ENCODE measurements at regions not wholly inside any gene's neighbourhood (a gene's known extent, or its start where the extent isn't known, plus 50 kb on each side); places are given as distances from the start of the nearest gene placed in this dataset.

DNA sequence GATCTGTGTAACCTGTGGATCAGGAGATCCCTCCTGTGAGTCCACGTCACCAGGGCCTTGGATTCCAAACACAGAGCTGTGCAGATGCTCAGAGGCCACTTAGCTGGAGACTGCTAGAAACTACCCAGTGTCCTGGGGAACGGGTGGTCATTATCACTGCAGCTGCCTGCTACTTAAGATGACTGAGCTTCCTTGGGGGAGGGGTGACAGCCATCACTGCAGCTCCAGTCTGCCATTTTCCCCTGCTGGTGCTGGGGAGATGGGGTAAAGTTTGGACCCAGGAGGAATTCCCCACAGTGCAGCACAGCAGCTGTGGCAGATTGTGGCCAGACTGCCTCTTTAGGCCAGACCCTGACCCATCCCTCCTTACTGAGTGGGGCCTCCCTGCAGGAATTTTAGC is 78.8 kb upstream of the VOPP1 start (continued):
- TF ChIP-seq, protein P1, sequence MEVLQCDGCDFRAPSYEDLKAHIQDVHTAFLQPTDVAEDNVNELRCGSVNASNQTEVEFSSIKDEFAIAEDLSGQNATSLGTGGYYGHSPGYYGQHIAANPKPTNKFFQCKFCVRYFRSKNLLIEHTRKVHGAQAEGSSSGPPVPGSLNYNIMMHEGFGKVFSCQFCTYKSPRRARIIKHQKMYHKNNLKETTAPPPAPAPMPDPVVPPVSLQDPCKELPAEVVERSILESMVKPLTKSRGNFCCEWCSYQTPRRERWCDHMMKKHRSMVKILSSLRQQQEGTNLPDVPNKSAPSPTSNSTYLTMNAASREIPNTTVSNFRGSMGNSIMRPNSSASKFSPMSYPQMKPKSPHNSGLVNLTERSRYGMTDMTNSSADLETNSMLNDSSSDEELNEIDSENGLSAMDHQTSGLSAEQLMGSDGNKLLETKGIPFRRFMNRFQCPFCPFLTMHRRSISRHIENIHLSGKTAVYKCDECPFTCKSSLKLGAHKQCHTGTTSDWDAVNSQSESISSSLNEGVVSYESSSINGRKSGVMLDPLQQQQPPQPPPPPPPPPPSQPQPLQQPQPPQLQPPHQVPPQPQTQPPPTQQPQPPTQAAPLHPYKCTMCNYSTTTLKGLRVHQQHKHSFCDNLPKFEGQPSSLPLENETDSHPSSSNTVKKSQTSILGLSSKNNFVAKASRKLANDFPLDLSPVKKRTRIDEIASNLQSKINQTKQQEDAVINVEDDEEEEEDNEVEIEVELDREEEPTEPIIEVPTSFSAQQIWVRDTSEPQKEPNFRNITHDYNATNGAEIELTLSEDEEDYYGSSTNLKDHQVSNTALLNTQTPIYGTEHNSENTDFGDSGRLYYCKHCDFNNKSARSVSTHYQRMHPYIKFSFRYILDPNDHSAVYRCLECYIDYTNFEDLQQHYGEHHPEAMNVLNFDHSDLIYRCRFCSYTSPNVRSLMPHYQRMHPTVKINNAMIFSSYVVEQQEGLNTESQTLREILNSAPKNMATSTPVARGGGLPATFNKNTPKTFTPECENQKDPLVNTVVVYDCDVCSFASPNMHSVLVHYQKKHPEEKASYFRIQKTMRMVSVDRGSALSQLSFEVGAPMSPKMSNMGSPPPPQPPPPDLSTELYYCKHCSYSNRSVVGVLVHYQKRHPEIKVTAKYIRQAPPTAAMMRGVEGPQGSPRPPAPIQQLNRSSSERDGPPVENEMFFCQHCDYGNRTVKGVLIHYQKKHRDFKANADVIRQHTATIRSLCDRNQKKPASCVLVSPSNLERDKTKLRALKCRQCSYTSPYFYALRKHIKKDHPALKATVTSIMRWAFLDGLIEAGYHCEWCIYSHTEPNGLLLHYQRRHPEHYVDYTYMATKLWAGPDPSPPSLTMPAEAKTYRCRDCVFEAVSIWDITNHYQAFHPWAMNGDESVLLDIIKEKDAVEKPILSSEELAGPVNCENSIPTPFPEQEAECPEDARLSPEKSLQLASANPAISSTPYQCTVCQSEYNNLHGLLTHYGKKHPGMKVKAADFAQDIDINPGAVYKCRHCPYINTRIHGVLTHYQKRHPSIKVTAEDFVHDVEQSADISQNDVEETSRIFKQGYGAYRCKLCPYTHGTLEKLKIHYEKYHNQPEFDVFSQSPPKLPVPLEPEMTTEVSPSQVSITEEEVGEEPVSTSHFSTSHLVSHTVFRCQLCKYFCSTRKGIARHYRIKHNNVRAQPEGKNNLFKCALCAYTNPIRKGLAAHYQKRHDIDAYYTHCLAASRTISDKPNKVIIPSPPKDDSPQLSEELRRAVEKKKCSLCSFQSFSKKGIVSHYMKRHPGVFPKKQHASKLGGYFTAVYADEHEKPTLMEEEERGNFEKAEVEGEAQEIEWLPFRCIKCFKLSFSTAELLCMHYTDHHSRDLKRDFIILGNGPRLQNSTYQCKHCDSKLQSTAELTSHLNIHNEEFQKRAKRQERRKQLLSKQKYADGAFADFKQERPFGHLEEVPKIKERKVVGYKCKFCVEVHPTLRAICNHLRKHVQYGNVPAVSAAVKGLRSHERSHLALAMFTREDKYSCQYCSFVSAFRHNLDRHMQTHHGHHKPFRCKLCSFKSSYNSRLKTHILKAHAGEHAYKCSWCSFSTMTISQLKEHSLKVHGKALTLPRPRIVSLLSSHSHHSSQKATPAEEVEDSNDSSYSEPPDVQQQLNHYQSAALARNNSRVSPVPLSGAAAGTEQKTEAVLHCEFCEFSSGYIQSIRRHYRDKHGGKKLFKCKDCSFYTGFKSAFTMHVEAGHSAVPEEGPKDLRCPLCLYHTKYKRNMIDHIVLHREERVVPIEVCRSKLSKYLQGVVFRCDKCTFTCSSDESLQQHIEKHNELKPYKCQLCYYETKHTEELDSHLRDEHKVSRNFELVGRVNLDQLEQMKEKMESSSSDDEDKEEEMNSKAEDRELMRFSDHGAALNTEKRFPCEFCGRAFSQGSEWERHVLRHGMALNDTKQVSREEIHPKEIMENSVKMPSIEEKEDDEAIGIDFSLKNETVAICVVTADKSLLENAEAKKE (CRISPR knock-in tag; IDR thresholded peaks at IDR 0.05): no peak
- TF ChIP-seq ETS1 (IDR thresholded peaks at IDR 0.05) (no peak), POLR2AphosphoS5 (IDR thresholded peaks at IDR 0.05; ENCODE audit: low read depth) (no peak), EZH2phosphoT487 (IDR thresholded peaks at IDR 0.05; ENCODE audit: unreplicated experiment) (no peak), ZNF331 (CRISPR knock-in tag; IDR thresholded peaks at IDR 0.05; ENCODE audit: low read depth) (no peak), EZH2 (IDR thresholded peaks at IDR 0.05; ENCODE audit: low read depth, unreplicated experiment) (no peak), NANOG (IDR thresholded peaks at IDR 0.05; ENCODE audit: borderline replicate concordance) (no peak), CREB1 (CRISPR knock-in tag; IDR thresholded peaks at IDR 0.05; ENCODE audit: low read depth) (no peak), ZNF114 (CRISPR knock-in tag; IDR thresholded peaks at IDR 0.05) (no peak), JUNB (IDR thresholded peaks at IDR 0.05; ENCODE audit: unreplicated experiment) (no peak)
- TF ChIP-seq, protein P2, sequence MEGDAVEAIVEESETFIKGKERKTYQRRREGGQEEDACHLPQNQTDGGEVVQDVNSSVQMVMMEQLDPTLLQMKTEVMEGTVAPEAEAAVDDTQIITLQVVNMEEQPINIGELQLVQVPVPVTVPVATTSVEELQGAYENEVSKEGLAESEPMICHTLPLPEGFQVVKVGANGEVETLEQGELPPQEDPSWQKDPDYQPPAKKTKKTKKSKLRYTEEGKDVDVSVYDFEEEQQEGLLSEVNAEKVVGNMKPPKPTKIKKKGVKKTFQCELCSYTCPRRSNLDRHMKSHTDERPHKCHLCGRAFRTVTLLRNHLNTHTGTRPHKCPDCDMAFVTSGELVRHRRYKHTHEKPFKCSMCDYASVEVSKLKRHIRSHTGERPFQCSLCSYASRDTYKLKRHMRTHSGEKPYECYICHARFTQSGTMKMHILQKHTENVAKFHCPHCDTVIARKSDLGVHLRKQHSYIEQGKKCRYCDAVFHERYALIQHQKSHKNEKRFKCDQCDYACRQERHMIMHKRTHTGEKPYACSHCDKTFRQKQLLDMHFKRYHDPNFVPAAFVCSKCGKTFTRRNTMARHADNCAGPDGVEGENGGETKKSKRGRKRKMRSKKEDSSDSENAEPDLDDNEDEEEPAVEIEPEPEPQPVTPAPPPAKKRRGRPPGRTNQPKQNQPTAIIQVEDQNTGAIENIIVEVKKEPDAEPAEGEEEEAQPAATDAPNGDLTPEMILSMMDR (conservative IDR thresholded peaks at IDR 0.05; ENCODE audit: low read depth in 2 of 2): no peak

All from GM23338 (cell line).